COLO668 (cell line): ENCODE measurements at regions not wholly inside any gene's neighbourhood (a gene's known extent, or its start where the extent isn't known, plus 50 kb on each side); places are given as distances from the start of the nearest gene placed in this dataset.
A peak's percentile ranks its signal among the peaks of the same experiment; 100 is the strongest.

ENCODE experiments used
- DNase-seq: peaks from one replicate; lab custom pipeline; 2025; ENCODE audit not compliant: unreplicated experiment; lab: John Stamatoyannopoulos, UW

- DNase-seq = no peak
These were observed 114.2 kb downstream of the FOXD2 start for GRCh38 chr1:47551971-47552528.

- DNase-seq = no peak
These were observed 116.2 kb downstream of the FOXD2 start for GRCh38 chr1:47554082-47554481.

- DNase-seq = no peak
These were observed 117.1 kb downstream of the FOXD2 start for GRCh38 chr1:47554901-47555300.

- no peak for DNase-seq
These were observed 117.5 kb downstream of the FOXD2 start for GRCh38 chr1:47555306-47555705.

DNA sequence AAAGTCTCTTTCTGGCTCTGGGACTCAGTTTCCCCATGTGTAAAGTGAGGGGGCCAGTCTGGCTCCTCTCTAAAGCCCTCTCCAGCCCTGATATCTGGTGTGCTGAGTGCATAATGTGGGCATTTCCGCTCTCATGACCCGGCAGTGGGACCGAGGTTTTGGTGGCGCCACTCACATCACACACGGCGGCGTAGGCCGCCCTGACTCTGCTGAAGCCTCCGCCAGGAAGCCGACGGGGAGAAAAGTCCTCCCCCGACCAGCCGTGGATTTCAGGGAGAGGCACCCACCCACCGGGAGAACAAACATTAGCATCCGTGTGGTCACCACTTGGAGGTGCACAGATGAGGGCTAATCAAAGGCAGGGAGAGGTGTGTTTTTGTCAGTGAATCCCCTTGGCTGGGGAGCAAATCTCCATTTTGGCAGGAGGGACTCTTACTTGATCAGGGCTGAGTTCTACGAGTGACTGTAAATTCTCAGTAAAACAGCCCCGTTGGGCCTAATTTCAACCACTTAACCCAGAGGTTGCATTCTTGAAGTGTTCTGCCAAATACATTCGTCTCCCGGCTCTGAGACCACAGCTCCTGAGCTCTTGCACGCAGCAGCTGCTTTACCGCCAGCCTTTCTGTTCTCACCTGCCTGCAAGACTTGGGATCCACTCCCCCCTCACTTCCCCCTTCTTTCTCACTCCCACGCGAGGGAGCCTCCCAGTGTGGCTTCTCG is 118.2 kb downstream of the FOXD2 start:
- no peak for DNase-seq

GRCh38 chr1:47557066-47557465 is 119.2 kb downstream of the FOXD2 start:
- no peak for DNase-seq

DNA sequence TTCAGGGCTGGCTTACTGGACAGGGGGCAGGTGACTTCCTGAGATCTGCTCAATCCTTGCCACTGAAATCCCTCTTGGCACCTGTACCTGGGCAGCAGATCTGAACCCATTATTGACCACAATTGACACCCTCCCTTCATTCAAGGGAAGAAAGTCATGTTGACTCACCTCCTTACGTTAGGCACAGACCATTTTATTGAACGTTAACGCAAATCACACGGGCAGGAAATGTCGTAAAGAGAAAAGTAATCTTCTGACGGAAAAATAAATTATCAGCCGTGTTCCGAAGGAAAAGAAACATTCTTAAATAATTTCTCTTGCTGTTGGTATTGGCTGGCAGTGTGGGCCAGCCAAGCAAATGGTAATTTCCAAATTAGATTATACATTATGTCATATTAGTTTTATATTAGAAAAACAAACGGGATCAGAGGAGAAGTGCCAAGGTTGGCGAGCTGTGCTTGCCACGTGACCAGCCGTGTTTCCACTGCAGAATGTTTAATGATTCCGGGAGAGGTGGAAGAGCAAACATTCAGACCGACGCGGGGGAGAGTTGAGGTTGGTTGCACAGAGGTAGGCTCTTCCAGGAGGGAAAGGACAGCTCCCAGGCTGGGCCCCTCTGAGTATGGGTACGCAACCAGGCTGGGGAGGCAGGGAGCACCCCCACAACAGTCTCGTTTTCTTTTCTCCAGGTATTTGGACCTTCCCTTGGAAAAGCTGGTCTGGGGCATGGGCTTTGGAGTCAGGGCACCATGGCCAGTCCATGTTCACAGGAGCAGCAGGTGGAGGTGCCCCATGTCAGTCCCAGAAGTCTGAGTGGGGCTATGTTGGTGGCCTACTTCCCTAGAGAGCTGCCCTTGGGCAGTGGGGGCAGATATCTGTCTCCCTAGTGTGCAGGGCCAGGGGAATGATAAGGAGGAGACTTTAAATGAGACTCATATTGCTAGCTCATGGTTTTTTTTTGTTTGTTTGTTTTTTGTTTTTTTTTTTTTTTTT is 121.1 kb downstream of the FOXD2 start:
- peak; percentile 83 for DNase-seq

- no peak for DNase-seq
These were observed 122.3 kb downstream of the FOXD2 start for GRCh38 chr1:47559944-47560695.

- DNase-seq = no peak
These were observed 123.7 kb downstream of the FOXD2 start for GRCh38 chr1:47561523-47562007.

- DNase-seq = no peak
These were observed 124.3 kb downstream of the FOXD2 start for GRCh38 chr1:47562147-47562546.

DNA sequence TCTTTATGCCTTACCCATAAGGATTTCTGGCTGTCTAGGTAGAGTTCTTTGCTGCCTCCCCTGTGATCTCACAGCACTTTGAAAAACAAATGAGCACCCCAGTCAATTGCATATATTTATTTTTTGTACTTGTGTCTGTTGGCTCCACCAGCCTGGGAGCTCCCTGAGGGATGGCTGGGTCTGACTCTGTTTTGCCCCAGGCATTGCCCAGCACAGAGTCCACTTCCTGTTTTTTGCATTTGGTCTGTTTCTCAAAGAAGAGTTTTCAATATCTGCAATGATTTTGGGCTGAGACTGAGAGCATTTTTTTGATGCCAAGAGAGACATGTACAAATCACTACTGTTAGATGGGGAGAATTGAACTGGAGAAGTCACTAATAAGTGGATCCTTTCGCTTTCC is 125.0 kb downstream of the FOXD2 start:
- no peak for DNase-seq

DNA sequence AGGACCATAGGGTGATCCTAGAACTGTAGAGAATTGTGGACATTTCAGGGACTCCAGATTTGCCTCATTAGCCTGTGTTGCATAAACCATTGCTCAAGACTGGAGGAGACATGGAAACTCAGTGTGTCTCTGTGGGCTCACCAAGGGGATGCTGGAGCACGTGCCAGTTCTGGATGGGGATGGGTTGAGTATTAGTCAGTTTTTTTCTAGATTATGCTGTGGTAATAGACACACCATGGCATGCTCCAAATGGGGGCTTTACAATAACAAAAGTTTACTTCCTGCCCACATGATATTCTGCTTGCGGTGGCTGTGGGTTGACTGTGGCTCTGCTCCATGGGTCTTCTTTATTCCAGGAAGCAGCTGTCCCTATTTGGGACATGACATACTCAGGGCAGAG is 125.4 kb downstream of the FOXD2 start:
- no peak for DNase-seq

- DNase-seq = peak; percentile 62
These were observed 126.7 kb downstream of the FOXD2 start for GRCh38 chr1:47564570-47564969.

GRCh38 chr1:47565092-47565491 is 127.2 kb downstream of the FOXD2 start:
- no peak for DNase-seq

- no peak for DNase-seq
These were observed 127.8 kb downstream of the FOXD2 start for GRCh38 chr1:47565676-47566075.

- DNase-seq = no peak
These were observed 130.9 kb downstream of the FOXD2 start for GRCh38 chr1:47568763-47569162.

- no peak for DNase-seq
These were observed 131.4 kb downstream of the FOXD2 start for GRCh38 chr1:47569261-47569660.

DNA sequence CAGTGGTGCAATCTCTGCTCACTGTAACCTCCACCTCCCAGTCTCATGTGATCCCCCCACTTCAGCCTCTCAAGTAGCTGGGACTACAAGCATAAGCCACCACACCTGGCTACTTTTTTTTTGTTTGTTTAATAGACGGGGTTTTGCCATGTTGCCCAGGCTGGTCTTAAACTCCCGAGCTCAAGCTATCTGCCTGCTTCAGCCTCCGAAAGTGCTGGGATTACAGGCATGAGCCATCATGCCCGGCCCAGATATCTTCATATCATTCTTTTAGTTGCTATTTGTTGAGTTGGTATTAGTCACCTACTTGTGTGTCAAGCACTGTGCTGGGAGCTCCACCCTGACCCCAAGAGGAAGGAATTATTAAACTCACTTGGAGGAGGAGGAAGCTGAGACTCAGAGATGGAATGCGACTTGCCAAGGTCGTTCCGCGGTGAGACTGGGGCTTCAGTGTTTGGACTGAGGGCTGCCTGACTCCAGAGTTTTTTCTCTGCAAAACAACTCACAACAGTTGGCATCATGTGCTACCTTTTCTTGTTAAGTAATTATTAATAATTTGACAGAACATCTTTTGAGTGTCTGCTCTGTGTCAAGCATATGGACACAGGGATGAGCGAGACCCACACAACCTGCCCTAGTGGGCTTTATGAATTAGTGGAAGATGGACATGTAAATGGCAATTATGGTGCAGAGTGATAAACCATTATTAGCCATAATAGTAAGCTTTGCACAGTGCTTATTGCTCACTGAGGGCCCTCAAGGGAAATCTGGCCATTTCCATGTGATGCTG is 132.0 kb downstream of the FOXD2 start:
- DNase-seq = no peak

DNA sequence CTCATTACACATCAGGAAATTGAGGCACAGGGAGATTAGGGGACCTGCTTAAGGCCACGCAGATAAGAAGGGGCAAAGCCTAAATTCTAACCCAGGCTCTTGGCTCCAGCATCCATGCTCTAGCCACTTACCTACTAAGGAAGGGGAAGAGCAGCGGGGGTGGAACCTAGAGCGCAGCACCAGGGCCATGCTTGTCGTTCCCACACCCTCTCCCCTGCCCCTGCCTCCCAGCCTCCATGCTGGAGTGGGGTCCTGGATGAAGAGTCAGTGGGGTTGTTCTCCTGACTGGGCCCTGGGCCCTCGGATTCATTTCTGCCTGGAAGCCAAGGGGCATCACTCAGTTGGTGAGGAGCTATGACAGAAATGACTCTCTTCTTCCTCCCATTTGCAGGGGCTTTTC is 133.3 kb downstream of the FOXD2 start:
- DNase-seq = no peak

DNA sequence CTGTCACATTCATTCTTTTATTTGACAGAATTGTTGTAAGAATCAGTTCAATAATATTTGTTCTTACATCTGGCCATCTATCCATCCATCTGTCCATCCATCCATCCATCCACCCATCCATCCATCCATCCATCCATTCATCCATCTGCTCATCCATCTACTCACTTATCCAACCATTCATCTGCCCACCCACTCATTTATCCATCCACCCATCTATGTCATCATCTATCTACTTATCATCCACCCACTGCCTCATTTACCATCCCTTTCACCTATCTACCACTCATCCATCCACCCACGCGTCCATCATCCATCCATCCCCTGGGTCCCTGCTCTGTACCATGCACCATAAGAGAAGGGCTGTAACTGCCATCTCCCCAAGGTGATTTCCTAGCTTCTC is 134.1 kb downstream of the FOXD2 start:
- DNase-seq = no peak
